AG09309 (cell line): ENCODE measurements at regions not wholly inside any gene's neighbourhood (a gene's known extent, or its start where the extent isn't known, plus 50 kb on each side); places are given as distances from the start of the nearest gene placed in this dataset.

Experiments
- DNase-seq: peaks from one replicate; pipeline ENCODE4 v3.0.0-alpha.2; 2010; ENCODE audit warnings: low read depth
- H3K4me3 ChIP-seq: 2 replicates; pipeline ENCODE4 v1.5.1; 2011; ENCODE audit warnings: mild to moderate bottlenecking, low read depth, low read length, moderate library complexity; ENCODE audit not compliant: control insufficient read depth
- CTCF ChIP-seq: IDR thresholded peaks from 2 replicates; pipeline ENCODE4 v1.5.1; 2011; ENCODE audit warnings: mild to moderate bottlenecking, low read depth, low read length, inconsistent platforms; ENCODE audit not compliant: insufficient read depth, control insufficient read depth; ENCODE audit errors: missing control alignments

GRCh38 chr15:46315434-46315833 is 680.6 kb downstream of the SQOR start:
- DNase-seq: no peak

GRCh38 chr15:46316024-46316423 is 681.2 kb downstream of the SQOR start:
- no peak for DNase-seq
- no peak overlapping the region for H3K4me3 ChIP-seq
- TF ChIP-seq CTCF: no peak

More at GRCh38 chr15:46315434-46315833, 680.6 kb downstream of the SQOR start:
- no peak overlapping the region for H3K4me3 ChIP-seq
- TF ChIP-seq CTCF: no peak

- no peak overlapping the region for H3K4me3 ChIP-seq
- no peak for DNase-seq
- TF ChIP-seq CTCF: no peak
Measured at GRCh38 chr15:46317029-46317428, 682.2 kb downstream of the SQOR start.

GRCh38 chr15:46322753-46323152 is 687.9 kb downstream of the SQOR start:
- TF ChIP-seq CTCF: no peak
- DNase-seq: no peak
- no peak overlapping the region for H3K4me3 ChIP-seq

GRCh38 chr15:46326173-46326572 is 691.3 kb downstream of the SQOR start:
- DNase-seq: no peak
- no peak for TF ChIP-seq CTCF
- no peak overlapping the region for H3K4me3 ChIP-seq

GRCh38 chr15:46328821-46329220 is 694.0 kb downstream of the SQOR start:
- no peak for TF ChIP-seq CTCF
- DNase-seq: no peak
- H3K4me3 ChIP-seq: no peak overlapping the region

- DNase-seq: no peak
- TF ChIP-seq CTCF: no peak
- no peak overlapping the region for H3K4me3 ChIP-seq
Measured at GRCh38 chr15:46329876-46330275, 695.0 kb downstream of the SQOR start.
